OCI-LY7 (cell line): ENCODE measurements at regions not wholly inside any gene's neighbourhood (a gene's known extent, or its start where the extent isn't known, plus 50 kb on each side); places are given as distances from the start of the nearest gene placed in this dataset.

ENCODE experiments used
- BruUV-seq: library from RNA; stranded (reverse); fragments of 400-500 nt; replicated peaks from 2 replicates; lab custom pipeline; 2021; lab: Mats Ljungman, UMichigan
- CTCF ChIA-PET: fragments of 300-600 bp; sonication (Branson Sonifier 250); formaldehyde crosslinking; loops from one replicate; lab custom pipeline; 2022; ENCODE audit warnings: antibody characterized with exemption; ENCODE audit not compliant: unreplicated experiment; lab: Charles Lee
- POLR2A ChIA-PET: fragments of 300-600 bp; sonication (Branson Sonifier 250); formaldehyde crosslinking; loops from one replicate; lab custom pipeline; 2022; ENCODE audit warnings: antibody characterized with exemption; lab: Charles Lee
- DNase-seq: peaks from one replicate; pipeline ENCODE4 v3.0.0-alpha.2; 2015; ENCODE audit warnings: low spot score
- H2AFZ ChIP-seq: fragments of 200-600 bp; sonication (generic), shearing (Covaris generic); 2 replicates; pipeline ENCODE4 v1.6.1; 2014; ENCODE audit warnings: mild to moderate bottlenecking, antibody characterized with exemption, low read length, moderate library complexity
- H3K27ac ChIP-seq: fragments of 200-600 bp; sonication (generic); 2 replicates; pipeline ENCODE4 v1.5.1; 2014; ENCODE audit warnings: mixed run types, low read depth, mild to moderate bottlenecking, moderate library complexity, low read length, inconsistent platforms; ENCODE audit not compliant: poor library complexity, severe bottlenecking
- H3K36me3 ChIP-seq: fragments of 200-600 bp; sonication (generic); 2 replicates; pipeline ENCODE4 v1.6.1; 2014; ENCODE audit warnings: mild to moderate bottlenecking, antibody characterized with exemption, low read length, moderate library complexity, mixed read lengths; ENCODE audit not compliant: insufficient read depth
- H3K4me1 ChIP-seq: fragments of 200-600 bp; sonication (generic); 2 replicates; pipeline ENCODE4 v1.5.1; 2014; ENCODE audit warnings: mild to moderate bottlenecking, low read length; ENCODE audit not compliant: insufficient read depth, poor library complexity, severe bottlenecking
- H3K4me2 ChIP-seq: fragments of 200-600 bp; sonication (generic); 2 replicates; pipeline ENCODE4 v1.6.1; 2014; ENCODE audit warnings: mild to moderate bottlenecking, low read length
- H3K4me3 ChIP-seq: fragments of 200-600 bp; sonication (generic); 2 replicates; pipeline ENCODE4 v1.5.1; 2014; ENCODE audit warnings: mild to moderate bottlenecking, low read depth, low read length; ENCODE audit not compliant: poor library complexity, severe bottlenecking
- H3K79me2 ChIP-seq: fragments of 200-600 bp; sonication (generic); 2 replicates; pipeline ENCODE4 v1.6.1; 2016; ENCODE audit warnings: low read depth, mild to moderate bottlenecking, low read length, moderate library complexity, mixed read lengths; ENCODE audit not compliant: insufficient read depth
- H3K9me2 ChIP-seq: fragments of 200-600 bp; sonication (generic); 2 replicates; pipeline ENCODE4 v1.6.1; 2016; ENCODE audit warnings: mild to moderate bottlenecking, low read length, mixed read lengths; ENCODE audit not compliant: insufficient read depth
- H3K9me3 ChIP-seq: fragments of 200-600 bp; sonication (generic); 2 replicates; pipeline ENCODE4 v1.6.1; 2014; ENCODE audit warnings: mild to moderate bottlenecking, mixed run types, low read length, mixed read lengths
- H4K20me1 ChIP-seq: fragments of 200-600 bp; sonication (generic); 2 replicates; pipeline ENCODE4 v1.6.1; 2014; ENCODE audit warnings: mild to moderate bottlenecking, antibody characterized with exemption, low read length, moderate library complexity, mixed read lengths; ENCODE audit not compliant: insufficient read depth
- EZH2phosphoT487 ChIP-seq: fragments of 200-600 bp; sonication (generic); IDR thresholded peaks from 2 replicates; pipeline ENCODE4 v1.6.1; 2018; ENCODE audit warnings: low read depth, borderline replicate concordance, mild to moderate bottlenecking, mixed run types, antibody characterized with exemption, low read length, moderate library complexity, mixed read lengths
- intact Hi-C: fragments of 100-400 bp; cut with micrococcal nuclease; formaldehyde crosslinking; loops from one replicate; pipeline ENCODE4 v1.10.0; 2022; ENCODE audit not compliant: unreplicated experiment
- TF ChIP-seq, protein P1 (sequence below): fragments of 200-600 bp; sonication (generic); conservative IDR thresholded peaks from 2 replicates; pipeline ENCODE4 v1.5.1; 2014; ENCODE audit warnings: mild to moderate bottlenecking, antibody characterized with exemption, low read length, moderate library complexity, mixed read lengths

- no peak overlapping the region for H3K4me2 ChIP-seq
- H3K36me3 ChIP-seq = no peaks in the 10 kb centered on the region
- ChIA-PET CTCF (no interaction called here), POLR2A (no interaction called here)
- H2AFZ ChIP-seq = no peak overlapping the region
- H4K20me1 ChIP-seq = no peaks in the 10 kb centered on the region
- H3K9me3 ChIP-seq = no peaks in the 10 kb centered on the region
- intact Hi-C loops = no loop called here
- H3K79me2 ChIP-seq = no peaks in the 10 kb centered on the region
- TF ChIP-seq, protein P1, sequence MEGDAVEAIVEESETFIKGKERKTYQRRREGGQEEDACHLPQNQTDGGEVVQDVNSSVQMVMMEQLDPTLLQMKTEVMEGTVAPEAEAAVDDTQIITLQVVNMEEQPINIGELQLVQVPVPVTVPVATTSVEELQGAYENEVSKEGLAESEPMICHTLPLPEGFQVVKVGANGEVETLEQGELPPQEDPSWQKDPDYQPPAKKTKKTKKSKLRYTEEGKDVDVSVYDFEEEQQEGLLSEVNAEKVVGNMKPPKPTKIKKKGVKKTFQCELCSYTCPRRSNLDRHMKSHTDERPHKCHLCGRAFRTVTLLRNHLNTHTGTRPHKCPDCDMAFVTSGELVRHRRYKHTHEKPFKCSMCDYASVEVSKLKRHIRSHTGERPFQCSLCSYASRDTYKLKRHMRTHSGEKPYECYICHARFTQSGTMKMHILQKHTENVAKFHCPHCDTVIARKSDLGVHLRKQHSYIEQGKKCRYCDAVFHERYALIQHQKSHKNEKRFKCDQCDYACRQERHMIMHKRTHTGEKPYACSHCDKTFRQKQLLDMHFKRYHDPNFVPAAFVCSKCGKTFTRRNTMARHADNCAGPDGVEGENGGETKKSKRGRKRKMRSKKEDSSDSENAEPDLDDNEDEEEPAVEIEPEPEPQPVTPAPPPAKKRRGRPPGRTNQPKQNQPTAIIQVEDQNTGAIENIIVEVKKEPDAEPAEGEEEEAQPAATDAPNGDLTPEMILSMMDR = no peak
- no peak for TF ChIP-seq EZH2phosphoT487
- no peak overlapping the region for H3K27ac ChIP-seq
- no peaks in the 10 kb centered on the region for H3K4me1 ChIP-seq
- no peak for DNase-seq
- BruUV-seq = no TSS peak
- no peak overlapping the region for H3K4me3 ChIP-seq
- H3K9me2 ChIP-seq = no peaks in the 10 kb centered on the region
Measured at GRCh38 chr17:71628306-71628705, 492.5 kb upstream of the SOX9 start.

GRCh38 chr17:71631483-71631882 is 489.3 kb upstream of the SOX9 start:
- no TSS peak for BruUV-seq
- intact Hi-C loops = no loop called here
- H3K4me2 ChIP-seq = no peak overlapping the region

DNA sequence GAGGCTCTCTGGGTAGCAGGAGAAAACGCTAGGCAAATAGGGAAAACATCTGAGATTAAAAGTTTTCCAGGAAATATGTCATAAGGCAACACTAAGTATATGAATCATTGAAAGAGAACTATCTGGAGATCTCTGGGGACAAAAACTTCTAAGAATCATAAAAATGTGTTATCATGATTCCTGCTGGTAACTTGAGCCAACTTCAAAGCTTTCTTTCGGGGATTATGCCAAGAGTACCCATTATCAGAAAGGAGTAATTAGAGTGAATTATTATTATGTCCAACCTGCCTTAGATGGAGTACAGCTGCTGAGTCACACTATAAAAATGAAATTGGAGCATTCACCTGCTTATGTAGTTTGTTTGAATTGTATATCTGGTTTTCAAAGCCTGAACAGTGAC is 488.5 kb upstream of the SOX9 start:
- ChIA-PET CTCF (no interaction called here), POLR2A (no interaction called here)
- H3K9me3 ChIP-seq = no peaks in the 10 kb centered on the region
- BruUV-seq = no TSS peak
- no peak overlapping the region for H3K4me2 ChIP-seq
- no peaks in the 10 kb centered on the region for H4K20me1 ChIP-seq
- H3K4me1 ChIP-seq = no peaks in the 10 kb centered on the region
- no peaks in the 10 kb centered on the region for H3K36me3 ChIP-seq
- TF ChIP-seq, protein P1 = no peak
- TF ChIP-seq EZH2phosphoT487 = no peak
- H2AFZ ChIP-seq = no peak overlapping the region
- no peaks in the 10 kb centered on the region for H3K9me2 ChIP-seq
- H3K4me3 ChIP-seq = no peak overlapping the region
- no peak overlapping the region for H3K27ac ChIP-seq
- intact Hi-C loops = no loop called here
- no peaks in the 10 kb centered on the region for H3K79me2 ChIP-seq
- no peak for DNase-seq

More at GRCh38 chr17:71631483-71631882, 489.3 kb upstream of the SOX9 start:
- Histone ChIP-seq H3K27ac (no peak overlapping the region), H2AFZ (no peak overlapping the region), H3K36me3 (no peaks in the 10 kb centered on the region), H3K79me2 (no peaks in the 10 kb centered on the region), H3K9me3 (no peaks in the 10 kb centered on the region), H3K4me1 (no peaks in the 10 kb centered on the region), H3K9me2 (no peaks in the 10 kb centered on the region), H3K4me3 (no peak overlapping the region), H4K20me1 (no peaks in the 10 kb centered on the region)
- DNase-seq = no peak
- ChIA-PET POLR2A (no interaction called here), CTCF (no interaction called here)
- TF ChIP-seq, protein P1 = no peak
- TF ChIP-seq EZH2phosphoT487 = no peak
